Suppressor macrophage treated with lipopolysaccharide for 4 hours (primary cell): ENCODE measurements at regions not wholly inside any gene's neighbourhood (a gene's known extent, or its start where the extent isn't known, plus 50 kb on each side); places are given as distances from the start of the nearest gene placed in this dataset.

Experiments used
- DNase-seq: peaks from one replicate; pipeline ENCODE4 v3.0.0-alpha.2; 2020

GRCh38 chr21:38614558-38614957, 116.3 kb upstream of the ERG start:
- no peak for DNase-seq

GRCh38 chr21:38619480-38619879, 121.2 kb upstream of the ERG start:
- DNase-seq = no peak

GRCh38 chr21:38619992-38620479, 121.8 kb upstream of the ERG start:
- DNase-seq = peak; percentile 7

GRCh38 chr21:38621132-38621531, 122.9 kb upstream of the ERG start:
- DNase-seq = no peak

GRCh38 chr21:38622081-38622826, 124.0 kb upstream of the ERG start:
- DNase-seq = no peak

- DNase-seq = no peak
Observed at GRCh38 chr21:38622827-38623209, 124.5 kb upstream of the ERG start.

GRCh38 chr21:38623552-38623951, 125.3 kb upstream of the ERG start:
- no peak for DNase-seq

- no peak for DNase-seq
Observed at GRCh38 chr21:38625000-38625399, 126.7 kb upstream of the ERG start.

GRCh38 chr21:38626306-38626705, 128.0 kb upstream of the ERG start:
- peak; percentile 72 for DNase-seq

GRCh38 chr21:38628349-38628748, 130.1 kb upstream of the ERG start:
- DNase-seq = no peak

GRCh38 chr21:38631206-38631605, 132.9 kb upstream of the ERG start:
- peak; percentile 61 for DNase-seq

- DNase-seq = no peak
Observed at GRCh38 chr21:38631676-38632075, 133.4 kb upstream of the ERG start.

- DNase-seq = no peak
Observed at GRCh38 chr21:38637161-38637560, 138.9 kb upstream of the ERG start.

GRCh38 chr21:38639571-38640354, 141.5 kb upstream of the ERG start:
- DNase-seq = peak; percentile 67

GRCh38 chr21:38640355-38640742, 142.1 kb upstream of the ERG start:
- DNase-seq = peak; percentile 6

- no peak for DNase-seq
Observed at GRCh38 chr21:38643404-38644023, 145.2 kb upstream of the ERG start.

GRCh38 chr21:38645282-38645681, 147.0 kb upstream of the ERG start:
- DNase-seq = peak; percentile 56

GRCh38 chr21:38646213-38646837, 148.0 kb upstream of the ERG start:
- DNase-seq = peak; percentile 68

- DNase-seq = no peak
Observed at GRCh38 chr21:38649120-38649519, 150.8 kb upstream of the ERG start.

- DNase-seq = no peak
Observed at GRCh38 chr21:38651570-38651969, 153.3 kb upstream of the ERG start.

- no peak for DNase-seq
Observed at GRCh38 chr21:38652396-38652795, 153.3 kb upstream of the ETS2 start.

- no peak for DNase-seq
Observed at GRCh38 chr21:38654580-38654979, 151.1 kb upstream of the ETS2 start.

GRCh38 chr21:38658511-38658910, 147.2 kb upstream of the ETS2 start:
- no peak for DNase-seq
